Renal pelvis (tissue), 1 donor: ENCODE measurements at regions not wholly inside any gene's neighbourhood (a gene's known extent, or its start where the extent isn't known, plus 50 kb on each side); places are given as distances from the start of the nearest gene placed in this dataset.
A peak's percentile ranks its signal among the peaks of the same experiment; 100 is the strongest.

Source experiments
- DNase-seq: peaks from one replicate; pipeline ENCODE4 v3.0.0-alpha.2; 2013

DNA sequence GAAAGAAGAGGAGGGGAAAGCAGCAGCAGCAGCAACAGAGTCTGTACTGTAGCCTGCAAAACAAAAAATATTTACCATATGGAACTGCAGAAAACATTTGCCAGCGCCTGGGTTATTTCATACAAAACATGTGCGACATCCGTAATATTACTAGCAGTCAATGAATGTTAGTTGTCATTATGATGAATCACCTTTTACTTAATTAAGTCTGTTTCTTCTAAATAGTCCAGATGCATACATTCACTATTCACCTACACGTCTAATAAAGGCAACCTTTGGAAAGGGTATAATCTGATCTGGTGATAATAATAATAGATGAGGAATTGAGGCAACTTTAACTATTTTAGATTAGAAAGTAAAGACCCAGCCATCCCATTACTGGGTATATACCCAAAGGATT, 426.3 kb upstream of the ST6GAL2 start:
- no peak for DNase-seq

DNA sequence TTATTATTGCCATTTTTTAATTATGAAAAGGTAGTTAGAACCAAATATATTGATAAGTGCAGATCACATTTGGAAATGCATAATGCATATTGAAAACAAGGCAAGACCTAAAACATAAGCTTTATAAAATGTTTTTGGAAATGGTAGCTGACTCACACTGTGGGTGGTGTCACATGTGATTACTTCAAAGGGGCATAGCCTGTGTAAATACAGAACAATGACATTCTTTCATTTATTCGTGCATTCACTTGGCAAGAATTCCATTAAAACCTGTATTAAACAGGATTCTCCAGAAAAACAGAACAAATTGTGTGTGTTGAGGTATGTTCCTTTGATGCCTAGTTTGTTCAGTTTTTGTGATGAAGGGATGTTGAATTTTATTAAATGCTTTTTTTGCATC, 427.3 kb upstream of the ST6GAL2 start:
- no peak for DNase-seq

DNA sequence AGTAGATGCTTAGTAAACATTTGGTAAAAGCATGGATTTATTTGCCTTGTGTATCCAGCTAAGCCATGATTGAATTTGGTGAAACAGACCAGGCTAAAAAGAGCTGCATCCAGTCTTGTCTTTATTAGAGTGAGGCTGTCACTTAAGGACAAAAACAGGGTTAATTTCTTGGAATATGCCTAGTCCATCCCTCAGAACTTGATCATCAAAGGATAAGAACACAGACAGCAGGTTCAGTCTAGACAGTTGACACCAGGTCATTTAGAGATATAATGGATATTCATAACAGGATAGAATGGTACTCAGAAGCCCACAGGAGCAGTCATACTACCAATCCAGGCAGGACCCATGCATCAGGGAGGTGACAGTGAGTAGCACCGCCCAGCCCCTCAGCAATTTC, 434.9 kb upstream of the ST6GAL2 start:
- DNase-seq, result no peak

GRCh38 chr2:107322416-107322815, 436.4 kb upstream of the ST6GAL2 start:
- DNase-seq, result peak; percentile 7

GRCh38 chr2:107323946-107324565, 438.1 kb upstream of the ST6GAL2 start:
- no peak for DNase-seq

- peak; percentile 27 for DNase-seq
Measured at GRCh38 chr2:107325981-107326786, 440.2 kb upstream of the ST6GAL2 start.

- no peak for DNase-seq
Measured at GRCh38 chr2:107334306-107334705, 448.3 kb upstream of the ST6GAL2 start.

- peak; percentile 57 for DNase-seq
Measured at GRCh38 chr2:107336526-107336925, 450.6 kb upstream of the ST6GAL2 start.

DNA sequence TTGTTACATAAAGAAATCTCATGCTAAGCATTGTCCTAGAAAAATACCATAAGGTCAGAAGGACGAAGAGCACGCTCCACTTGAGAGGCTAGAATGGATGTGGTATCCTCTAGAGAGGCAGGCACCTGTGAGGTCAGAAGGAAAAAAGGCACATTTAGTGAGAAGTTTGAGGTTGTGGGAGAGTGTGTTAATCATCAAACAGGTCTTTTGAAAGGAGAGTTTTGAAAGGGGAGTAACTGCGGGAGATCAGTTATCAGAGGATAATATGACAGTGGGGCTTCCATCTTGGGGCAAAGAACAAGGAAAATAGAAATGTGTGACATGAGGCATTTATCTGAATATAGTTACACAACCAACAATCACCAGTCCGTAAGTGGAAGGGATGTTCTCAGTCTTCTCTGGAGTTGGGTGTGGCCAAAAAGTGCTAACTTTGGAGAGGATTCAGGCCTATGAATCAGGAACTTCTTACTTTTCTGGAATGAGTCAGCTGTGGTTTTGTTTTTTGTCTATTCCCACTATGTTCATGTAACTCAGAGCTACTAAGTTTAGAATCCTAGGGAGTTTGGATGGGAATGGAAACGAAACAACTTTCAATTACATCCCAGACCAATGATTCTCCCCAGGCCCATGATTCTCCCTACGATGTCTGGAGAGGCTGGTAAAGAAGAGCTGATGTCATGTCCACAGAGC, 451.4 kb upstream of the ST6GAL2 start:
- DNase-seq, result no peak

DNA sequence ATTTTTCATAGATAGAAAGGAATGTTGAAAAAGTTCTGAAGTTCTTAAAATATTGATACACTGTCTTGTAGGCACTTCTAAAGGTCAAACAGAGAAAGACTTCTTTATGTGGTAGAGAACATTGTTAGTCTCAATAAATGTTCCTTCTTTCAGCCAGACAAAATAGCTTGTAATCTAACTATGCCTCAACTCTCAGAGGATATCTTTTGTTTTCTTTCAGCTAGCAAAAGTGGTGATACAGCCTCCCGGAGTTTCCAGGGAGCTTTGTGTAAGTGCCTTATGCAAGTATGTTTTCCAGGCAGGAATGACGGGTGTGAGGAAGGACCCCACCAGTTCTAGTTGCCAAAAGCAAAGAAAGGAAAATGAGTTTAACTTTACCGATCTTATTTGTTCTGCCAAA, 452.1 kb upstream of the ST6GAL2 start:
- DNase-seq, result no peak

- DNase-seq, result no peak
Measured at GRCh38 chr2:107338571-107338970, 452.6 kb upstream of the ST6GAL2 start.

DNA sequence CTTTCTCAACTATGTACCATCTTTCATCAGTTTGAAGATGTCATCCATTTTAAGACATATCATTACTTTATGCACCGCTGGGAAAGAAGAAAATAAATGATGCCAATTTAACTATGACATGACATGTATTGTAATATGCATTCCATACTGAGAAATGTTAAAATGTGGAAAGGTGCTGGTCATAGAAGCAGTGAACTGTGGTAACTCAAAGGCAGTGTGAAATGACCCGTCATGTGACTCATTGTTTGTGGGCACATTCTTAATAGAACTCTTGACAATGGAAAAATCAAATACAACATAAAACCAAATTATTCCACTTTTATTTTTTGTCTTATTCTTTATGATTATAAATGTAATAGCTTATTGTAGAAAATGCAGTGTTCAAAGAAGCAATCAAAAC, 455.0 kb upstream of the ST6GAL2 start:
- DNase-seq, result no peak

- no peak for DNase-seq
Measured at GRCh38 chr2:107349329-107349728, 463.4 kb upstream of the ST6GAL2 start.

DNA sequence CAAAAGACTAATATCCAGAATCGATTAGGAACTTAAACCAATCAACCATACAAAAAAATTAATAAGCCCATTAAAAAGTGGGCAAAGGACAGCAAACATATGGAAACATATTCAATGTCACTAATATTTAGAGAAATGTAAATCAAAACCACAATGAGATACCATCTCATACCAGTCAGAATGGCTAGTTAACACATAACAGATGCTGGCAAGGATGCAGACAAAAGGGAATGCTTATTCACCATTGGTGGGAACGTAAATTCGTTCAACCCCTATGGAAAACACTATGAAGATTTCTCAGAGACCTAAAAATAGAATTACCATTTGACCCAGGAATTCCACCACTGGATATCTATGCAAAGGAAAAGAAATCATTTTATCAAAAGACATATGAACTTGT, 468.2 kb upstream of the ST6GAL2 start:
- no peak for DNase-seq

GRCh38 chr2:107358362-107358761, 468.3 kb upstream of the RGPD4 start:
- peak; percentile 23 for DNase-seq

DNA sequence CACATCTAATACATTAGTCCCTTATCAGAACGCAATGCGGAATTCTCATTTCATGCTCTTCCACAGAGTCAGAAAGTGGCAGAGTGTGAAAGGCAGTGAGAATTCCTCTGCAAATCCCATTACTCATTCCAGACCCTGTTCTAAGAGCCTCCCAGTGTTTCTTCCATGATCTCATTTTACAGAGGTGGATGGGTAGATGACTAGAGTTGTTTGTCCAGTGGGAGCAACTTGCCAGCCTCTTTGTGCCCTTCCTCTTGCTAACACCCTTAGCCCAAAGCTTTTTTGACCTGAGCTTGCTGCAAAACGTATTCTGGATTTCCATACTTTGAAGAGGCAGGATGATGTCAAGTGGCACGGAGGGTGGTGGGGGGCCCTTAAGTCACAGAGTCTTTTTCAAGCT, 467.7 kb upstream of the RGPD4 start:
- DNase-seq, result no peak

- no peak for DNase-seq
Measured at GRCh38 chr2:107361751-107362381, 464.8 kb upstream of the RGPD4 start.

- peak; percentile 2 for DNase-seq
Measured at GRCh38 chr2:107362993-107363392, 463.7 kb upstream of the RGPD4 start.

DNA sequence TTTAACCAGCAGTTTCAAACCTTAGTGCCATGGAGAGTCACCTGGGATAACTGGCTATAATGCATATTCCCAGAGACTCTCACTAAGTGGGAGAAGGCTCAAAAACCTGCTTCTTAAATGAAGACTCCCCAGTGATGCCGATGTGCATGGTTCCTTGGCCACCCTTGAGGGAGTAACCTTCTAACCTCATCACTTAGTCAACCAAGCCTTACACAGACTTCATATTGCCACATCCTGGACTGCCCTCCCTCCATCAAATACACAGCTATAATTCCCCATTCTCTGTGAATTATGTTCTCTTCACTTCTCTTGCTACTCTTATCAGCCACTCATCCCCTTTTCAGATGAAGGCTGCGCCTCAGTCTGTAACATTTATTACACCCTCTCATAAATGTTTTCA, 462.9 kb upstream of the RGPD4 start:
- DNase-seq, result no peak

DNA sequence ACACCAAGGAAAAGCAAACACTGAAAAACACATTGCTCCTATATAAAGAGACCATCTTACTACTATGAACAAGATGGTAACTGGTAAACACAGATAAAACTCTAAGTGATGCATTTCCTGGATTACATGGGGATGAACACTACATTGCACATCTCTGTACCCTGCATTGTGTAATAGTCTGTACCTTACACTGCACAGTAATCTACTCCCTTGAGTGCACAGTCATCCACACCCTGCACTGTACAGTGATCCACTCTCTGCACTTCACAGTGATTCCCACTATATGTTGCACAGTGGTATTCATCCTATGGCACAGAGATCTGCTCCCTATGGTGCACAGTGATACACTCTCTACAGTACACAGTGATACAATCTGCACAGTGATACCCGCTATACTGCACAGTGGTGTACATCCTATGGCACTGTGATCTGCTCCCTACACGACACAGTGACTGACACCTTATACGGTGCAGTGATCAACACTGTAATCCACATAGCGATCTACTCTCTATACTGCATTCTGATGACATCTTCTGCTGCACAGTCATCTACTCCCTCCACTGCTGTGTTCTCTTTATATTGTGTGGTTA, 462.2 kb upstream of the RGPD4 start:
- no peak for DNase-seq

GRCh38 chr2:107374249-107374648, 452.4 kb upstream of the RGPD4 start:
- DNase-seq, result no peak

GRCh38 chr2:107376909-107377308, 449.8 kb upstream of the RGPD4 start:
- DNase-seq, result no peak
